ENCODE measurements at regions not wholly inside any gene's neighbourhood (a gene's known extent, or its start where the extent isn't known, plus 50 kb on each side); places are given as distances from the start of the nearest gene placed in this dataset.

DNA sequence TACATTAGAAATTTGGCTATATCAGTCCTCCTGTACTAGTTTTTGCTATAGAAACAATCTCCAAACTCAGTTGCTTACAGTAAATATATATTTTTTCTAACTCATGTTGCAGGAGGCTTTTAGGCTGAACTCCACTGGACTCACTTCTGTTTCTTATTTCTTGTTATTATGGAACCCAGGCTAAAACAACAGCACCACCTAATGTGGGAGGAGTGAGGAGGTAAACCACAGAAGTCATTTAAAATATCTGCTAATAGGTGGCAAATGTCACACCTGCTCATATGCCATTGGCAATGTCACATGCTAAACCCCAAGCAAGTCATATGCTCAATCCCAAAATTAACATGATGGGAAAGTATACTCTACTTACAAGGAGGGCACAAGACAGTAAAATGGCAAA, 462.2 kb downstream of the PLOD2 start:
- TF ChIP-seq, protein P1, sequence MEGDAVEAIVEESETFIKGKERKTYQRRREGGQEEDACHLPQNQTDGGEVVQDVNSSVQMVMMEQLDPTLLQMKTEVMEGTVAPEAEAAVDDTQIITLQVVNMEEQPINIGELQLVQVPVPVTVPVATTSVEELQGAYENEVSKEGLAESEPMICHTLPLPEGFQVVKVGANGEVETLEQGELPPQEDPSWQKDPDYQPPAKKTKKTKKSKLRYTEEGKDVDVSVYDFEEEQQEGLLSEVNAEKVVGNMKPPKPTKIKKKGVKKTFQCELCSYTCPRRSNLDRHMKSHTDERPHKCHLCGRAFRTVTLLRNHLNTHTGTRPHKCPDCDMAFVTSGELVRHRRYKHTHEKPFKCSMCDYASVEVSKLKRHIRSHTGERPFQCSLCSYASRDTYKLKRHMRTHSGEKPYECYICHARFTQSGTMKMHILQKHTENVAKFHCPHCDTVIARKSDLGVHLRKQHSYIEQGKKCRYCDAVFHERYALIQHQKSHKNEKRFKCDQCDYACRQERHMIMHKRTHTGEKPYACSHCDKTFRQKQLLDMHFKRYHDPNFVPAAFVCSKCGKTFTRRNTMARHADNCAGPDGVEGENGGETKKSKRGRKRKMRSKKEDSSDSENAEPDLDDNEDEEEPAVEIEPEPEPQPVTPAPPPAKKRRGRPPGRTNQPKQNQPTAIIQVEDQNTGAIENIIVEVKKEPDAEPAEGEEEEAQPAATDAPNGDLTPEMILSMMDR (IDR thresholded peaks at IDR 0.05), result no peak
- TF ChIP-seq POLR2A (IDR thresholded peaks at IDR 0.05), result no peak
- TF ChIP-seq POLR2AphosphoS5 (IDR thresholded peaks at IDR 0.05), result no peak
